ENCODE measurements at regions not wholly inside any gene's neighbourhood (a gene's known extent, or its start where the extent isn't known, plus 50 kb on each side); places are given as distances from the start of the nearest gene placed in this dataset.

DNA sequence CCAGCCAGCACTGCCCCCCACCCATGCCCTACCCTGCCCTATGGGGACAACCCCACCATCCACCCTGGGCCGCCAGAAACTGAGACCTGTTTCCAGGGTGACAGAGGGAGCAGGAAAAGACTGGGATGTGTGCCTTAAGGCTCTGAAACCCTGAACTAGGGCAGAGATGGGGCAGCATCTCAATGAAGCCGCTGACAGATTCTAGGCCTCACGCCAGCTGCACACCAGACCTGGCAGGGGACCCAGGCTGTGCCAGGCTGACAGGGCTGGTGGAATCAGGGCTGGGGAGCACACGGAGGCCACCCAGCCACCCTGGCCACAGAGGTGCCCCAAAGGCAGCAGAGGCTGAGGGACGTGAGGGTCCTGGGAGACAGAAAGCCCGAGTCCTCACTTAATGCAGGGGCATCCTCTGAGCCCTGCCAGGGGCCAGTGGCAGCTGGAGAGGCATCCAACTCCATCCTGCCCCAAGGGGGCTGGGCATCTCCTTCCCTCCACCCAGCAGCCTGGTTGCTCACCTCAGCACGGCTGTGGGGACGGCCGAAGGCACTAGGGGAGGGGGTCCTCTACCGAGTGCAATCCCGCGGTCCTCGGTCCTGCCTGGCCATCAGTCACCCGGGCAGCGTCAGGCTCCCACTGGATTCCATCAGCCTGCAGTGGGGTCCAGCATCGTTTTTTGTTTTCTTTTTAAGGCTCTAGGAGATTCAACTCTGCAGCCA lies 169.2 kb downstream of the ZFP36L2 start (continued):
- TF ChIP-seq NANOG (IDR thresholded peaks at IDR 0.05; ENCODE audit: borderline replicate concordance) (no peak), EZH2phosphoT487 (IDR thresholded peaks at IDR 0.05; ENCODE audit: unreplicated experiment) (no peak), POLR2AphosphoS5 (IDR thresholded peaks at IDR 0.05; ENCODE audit: low read depth) (no peak), JUNB (IDR thresholded peaks at IDR 0.05; ENCODE audit: unreplicated experiment) (no peak), EZH2 (IDR thresholded peaks at IDR 0.05; ENCODE audit: low read depth, unreplicated experiment) (no peak)
- TF ChIP-seq, protein P1, sequence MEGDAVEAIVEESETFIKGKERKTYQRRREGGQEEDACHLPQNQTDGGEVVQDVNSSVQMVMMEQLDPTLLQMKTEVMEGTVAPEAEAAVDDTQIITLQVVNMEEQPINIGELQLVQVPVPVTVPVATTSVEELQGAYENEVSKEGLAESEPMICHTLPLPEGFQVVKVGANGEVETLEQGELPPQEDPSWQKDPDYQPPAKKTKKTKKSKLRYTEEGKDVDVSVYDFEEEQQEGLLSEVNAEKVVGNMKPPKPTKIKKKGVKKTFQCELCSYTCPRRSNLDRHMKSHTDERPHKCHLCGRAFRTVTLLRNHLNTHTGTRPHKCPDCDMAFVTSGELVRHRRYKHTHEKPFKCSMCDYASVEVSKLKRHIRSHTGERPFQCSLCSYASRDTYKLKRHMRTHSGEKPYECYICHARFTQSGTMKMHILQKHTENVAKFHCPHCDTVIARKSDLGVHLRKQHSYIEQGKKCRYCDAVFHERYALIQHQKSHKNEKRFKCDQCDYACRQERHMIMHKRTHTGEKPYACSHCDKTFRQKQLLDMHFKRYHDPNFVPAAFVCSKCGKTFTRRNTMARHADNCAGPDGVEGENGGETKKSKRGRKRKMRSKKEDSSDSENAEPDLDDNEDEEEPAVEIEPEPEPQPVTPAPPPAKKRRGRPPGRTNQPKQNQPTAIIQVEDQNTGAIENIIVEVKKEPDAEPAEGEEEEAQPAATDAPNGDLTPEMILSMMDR (conservative IDR thresholded peaks at IDR 0.05; ENCODE audit: low read depth in 2 of 2) = no peak
- TF ChIP-seq, protein P2, sequence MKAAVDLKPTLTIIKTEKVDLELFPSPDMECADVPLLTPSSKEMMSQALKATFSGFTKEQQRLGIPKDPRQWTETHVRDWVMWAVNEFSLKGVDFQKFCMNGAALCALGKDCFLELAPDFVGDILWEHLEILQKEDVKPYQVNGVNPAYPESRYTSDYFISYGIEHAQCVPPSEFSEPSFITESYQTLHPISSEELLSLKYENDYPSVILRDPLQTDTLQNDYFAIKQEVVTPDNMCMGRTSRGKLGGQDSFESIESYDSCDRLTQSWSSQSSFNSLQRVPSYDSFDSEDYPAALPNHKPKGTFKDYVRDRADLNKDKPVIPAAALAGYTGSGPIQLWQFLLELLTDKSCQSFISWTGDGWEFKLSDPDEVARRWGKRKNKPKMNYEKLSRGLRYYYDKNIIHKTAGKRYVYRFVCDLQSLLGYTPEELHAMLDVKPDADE (IDR thresholded peaks at IDR 0.05) = no peak

DNA sequence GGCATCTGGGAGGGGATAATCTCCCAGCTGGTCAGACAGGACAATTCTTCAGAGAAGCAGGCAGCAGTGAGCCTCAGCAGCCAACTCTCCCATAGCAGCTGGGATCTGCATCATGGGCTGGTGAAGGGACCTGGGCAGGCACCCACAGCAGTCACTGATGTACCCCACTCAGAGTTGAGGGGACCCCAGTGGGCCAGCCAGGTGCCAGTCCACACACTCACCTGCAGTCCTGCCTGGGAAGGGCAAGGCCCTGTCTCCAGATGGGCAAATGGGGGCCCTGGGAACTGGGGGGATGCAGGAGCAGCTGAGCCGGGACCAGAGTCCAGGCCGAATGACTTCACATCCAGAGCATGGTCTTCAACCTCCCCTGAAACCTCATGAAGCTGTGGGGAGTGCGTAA lies 170.4 kb downstream of the ZFP36L2 start:
- Histone ChIP-seq H3K27ac (ENCODE audit: low read depth) (no peak overlapping the region), H3K4me3 (no peak overlapping the region), H2AFZ (no peak overlapping the region), H4K20me1 (replicated peaks; ENCODE audit: insufficient read depth) (no peaks in the 10 kb centered on the region), H3K27me3 (ENCODE audit: insufficient read depth) (no peaks in the 10 kb centered on the region), H3K79me2 (replicated peaks; ENCODE audit: insufficient read depth) (no peaks in the 10 kb centered on the region), H3F3A (replicated peaks; ENCODE audit: low read depth) (no peaks in the 10 kb centered on the region), H3K36me3 (ENCODE audit: insufficient read depth) (no peaks in the 10 kb centered on the region; the same call in 1 of the 2 replicates), H3K4me2 (no peak overlapping the region), H3K9me2 (ENCODE audit: insufficient read depth) (no peaks in the 10 kb centered on the region), H3K4me1 (ENCODE audit: insufficient read depth) (peaks cover 7% of the 10 kb centered on the region)
- ATAC-seq (no peak), DNase-seq (ENCODE audit: low spot score) (no peak)
- Mint-ChIP-seq H3K4me1 (peaks cover 21% of the 10 kb centered on the region), H3K9me3 (peaks cover 4% of the 10 kb centered on the region; the same call in 2 of the 3 replicates), H3K4me3 (no peak overlapping the region), H3K27ac (no peak overlapping the region), H3K27me3 (ENCODE audit: insufficient read depth, low read depth, poor library complexity) (peaks cover 15% of the 10 kb centered on the region), H3K36me3 (ENCODE audit: low read depth) (no peaks in the 10 kb centered on the region)
- TF ChIP-seq POLR2AphosphoS5 (IDR thresholded peaks at IDR 0.05; ENCODE audit: low read depth) (no peak), NANOG (IDR thresholded peaks at IDR 0.05; ENCODE audit: borderline replicate concordance) (no peak), CREB1 (CRISPR knock-in tag; IDR thresholded peaks at IDR 0.05; ENCODE audit: low read depth) (no peak), JUNB (IDR thresholded peaks at IDR 0.05; ENCODE audit: unreplicated experiment) (no peak), EZH2 (IDR thresholded peaks at IDR 0.05; ENCODE audit: low read depth, unreplicated experiment) (no peak)
- TF ChIP-seq, protein P2 (IDR thresholded peaks at IDR 0.05) = no peak
- TF ChIP-seq, protein P3, sequence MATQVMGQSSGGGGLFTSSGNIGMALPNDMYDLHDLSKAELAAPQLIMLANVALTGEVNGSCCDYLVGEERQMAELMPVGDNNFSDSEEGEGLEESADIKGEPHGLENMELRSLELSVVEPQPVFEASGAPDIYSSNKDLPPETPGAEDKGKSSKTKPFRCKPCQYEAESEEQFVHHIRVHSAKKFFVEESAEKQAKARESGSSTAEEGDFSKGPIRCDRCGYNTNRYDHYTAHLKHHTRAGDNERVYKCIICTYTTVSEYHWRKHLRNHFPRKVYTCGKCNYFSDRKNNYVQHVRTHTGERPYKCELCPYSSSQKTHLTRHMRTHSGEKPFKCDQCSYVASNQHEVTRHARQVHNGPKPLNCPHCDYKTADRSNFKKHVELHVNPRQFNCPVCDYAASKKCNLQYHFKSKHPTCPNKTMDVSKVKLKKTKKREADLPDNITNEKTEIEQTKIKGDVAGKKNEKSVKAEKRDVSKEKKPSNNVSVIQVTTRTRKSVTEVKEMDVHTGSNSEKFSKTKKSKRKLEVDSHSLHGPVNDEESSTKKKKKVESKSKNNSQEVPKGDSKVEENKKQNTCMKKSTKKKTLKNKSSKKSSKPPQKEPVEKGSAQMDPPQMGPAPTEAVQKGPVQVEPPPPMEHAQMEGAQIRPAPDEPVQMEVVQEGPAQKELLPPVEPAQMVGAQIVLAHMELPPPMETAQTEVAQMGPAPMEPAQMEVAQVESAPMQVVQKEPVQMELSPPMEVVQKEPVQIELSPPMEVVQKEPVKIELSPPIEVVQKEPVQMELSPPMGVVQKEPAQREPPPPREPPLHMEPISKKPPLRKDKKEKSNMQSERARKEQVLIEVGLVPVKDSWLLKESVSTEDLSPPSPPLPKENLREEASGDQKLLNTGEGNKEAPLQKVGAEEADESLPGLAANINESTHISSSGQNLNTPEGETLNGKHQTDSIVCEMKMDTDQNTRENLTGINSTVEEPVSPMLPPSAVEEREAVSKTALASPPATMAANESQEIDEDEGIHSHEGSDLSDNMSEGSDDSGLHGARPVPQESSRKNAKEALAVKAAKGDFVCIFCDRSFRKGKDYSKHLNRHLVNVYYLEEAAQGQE (IDR thresholded peaks at IDR 0.05; ENCODE audit: unreplicated experiment) = no peak

All from GM23338 (cell line).